SIG-M5 treated with dmso at 0.1 percent for 504 hours (cell line): ENCODE measurements at regions not wholly inside any gene's neighbourhood (a gene's known extent, or its start where the extent isn't known, plus 50 kb on each side); places are given as distances from the start of the nearest gene placed in this dataset.
"Not testable (repeated sequence)": the region's sequence is repeated elsewhere in the genome, so short reads cannot be mapped to it uniquely, and the experiment has no call there.

ENCODE experiments used
- DNase-seq: peaks from one replicate; lab custom pipeline; 2025; ENCODE audit not compliant: unreplicated experiment; lab: John Stamatoyannopoulos, UW

GRCh38 chr9:107838766-107839165 lies 349.2 kb upstream of the KLF4 start:
- DNase-seq: no peak

GRCh38 chr9:107836300-107836699 lies 346.7 kb upstream of the KLF4 start:
- no peak for DNase-seq

GRCh38 chr9:107833295-107833694 lies 343.7 kb upstream of the KLF4 start:
- DNase-seq: no peak

GRCh38 chr9:107832871-107833270 lies 343.3 kb upstream of the KLF4 start:
- no peak for DNase-seq

- no peak for DNase-seq
Measured at GRCh38 chr9:107830479-107830878, 340.9 kb upstream of the KLF4 start.

- DNase-seq: no peak
Measured at GRCh38 chr9:107827884-107828283, 338.3 kb upstream of the KLF4 start.

- DNase-seq: no peak
Measured at GRCh38 chr9:107827304-107827703, 337.7 kb upstream of the KLF4 start.

GRCh38 chr9:107826688-107826983 lies 337.1 kb upstream of the KLF4 start:
- not testable (repeated sequence) for DNase-seq

GRCh38 chr9:107824556-107824955 lies 335.0 kb upstream of the KLF4 start:
- DNase-seq: no peak

- DNase-seq: peak; percentile 30
Measured at GRCh38 chr9:107819772-107820565, 330.4 kb upstream of the KLF4 start.

GRCh38 chr9:107818503-107818829 lies 328.9 kb upstream of the KLF4 start:
- DNase-seq: not testable (repeated sequence)

- not testable (repeated sequence) for DNase-seq
Measured at GRCh38 chr9:107817595-107818502, 328.3 kb upstream of the KLF4 start.

GRCh38 chr9:107816561-107817021 lies 327.0 kb upstream of the KLF4 start:
- no peak for DNase-seq

- DNase-seq: no peak
Measured at GRCh38 chr9:107815782-107816560, 326.4 kb upstream of the KLF4 start.

- no peak for DNase-seq
Measured at GRCh38 chr9:107813287-107813686, 323.7 kb upstream of the KLF4 start.

GRCh38 chr9:107810461-107810961 lies 320.9 kb upstream of the KLF4 start:
- DNase-seq: no peak

- no peak for DNase-seq
Measured at GRCh38 chr9:107809871-107810460, 320.4 kb upstream of the KLF4 start.

- DNase-seq: no peak
Measured at GRCh38 chr9:107807183-107807582, 317.6 kb upstream of the KLF4 start.

GRCh38 chr9:107805201-107805600 lies 315.6 kb upstream of the KLF4 start:
- DNase-seq: no peak

- no peak for DNase-seq
Measured at GRCh38 chr9:107794259-107794658, 304.7 kb upstream of the KLF4 start.

GRCh38 chr9:107793541-107793940 lies 304.0 kb upstream of the KLF4 start:
- DNase-seq: no peak
